ENCODE measurements at regions not wholly inside any gene's neighbourhood (a gene's known extent, or its start where the extent isn't known, plus 50 kb on each side); places are given as distances from the start of the nearest gene placed in this dataset.

DNA sequence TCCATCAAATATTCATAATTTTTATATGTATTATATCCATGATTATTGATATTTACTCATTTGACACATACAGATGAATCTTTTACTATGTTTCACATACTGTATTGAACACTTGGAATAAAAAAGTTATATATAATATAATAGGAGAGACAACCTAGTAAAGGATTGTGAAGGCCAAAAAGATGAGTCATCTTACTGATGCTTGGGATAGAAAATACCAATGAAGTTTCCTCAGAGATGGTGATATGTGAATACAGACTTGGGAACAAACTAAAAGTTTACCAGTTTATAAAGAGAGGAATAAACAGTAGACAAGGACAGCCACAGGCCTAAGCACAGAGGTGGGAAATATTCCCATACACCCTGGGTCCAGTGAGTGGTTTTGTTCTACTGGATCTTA lies 743.9 kb upstream of the FLRT2 start:
- H3K27me3 ChIP-seq (ENCODE audit: insufficient read depth, low read length, poor library complexity), result no peaks in the 10 kb centered on the region
- no peak overlapping the region for H3K27ac ChIP-seq (ENCODE audit: low read length)
- H3K9ac ChIP-seq (ENCODE audit: low read depth, low read length), result no peak overlapping the region
- H3K4me2 ChIP-seq (ENCODE audit: insufficient read depth, low read length), result no peak overlapping the region
- ATAC-seq (ENCODE audit: insufficient read depth, low read depth), result no peak
- no peaks in the 10 kb centered on the region for H3K9me3 ChIP-seq (ENCODE audit: insufficient read depth, low read length, severe bottlenecking)
- DNase-seq, result no peak
- H3K4me3 ChIP-seq (ENCODE audit: low read depth in 1 of 2, low read length in 2 of 2), result no peak overlapping the region
- H3K79me2 ChIP-seq (ENCODE audit: insufficient read depth, low read length), result no peaks in the 10 kb centered on the region
- H2AFZ ChIP-seq (ENCODE audit: low read depth, low read length), result no peak overlapping the region
- no peaks in the 10 kb centered on the region for H3K36me3 ChIP-seq (ENCODE audit: insufficient read depth, low read length)
- no peaks in the 10 kb centered on the region for H4K20me1 ChIP-seq (ENCODE audit: insufficient read depth, low read length)
- no peak for TF ChIP-seq EZH2 (IDR thresholded peaks at IDR 0.05; ENCODE audit: borderline replicate concordance, low read depth, low read length, severe bottlenecking)
- TF ChIP-seq, protein P1, sequence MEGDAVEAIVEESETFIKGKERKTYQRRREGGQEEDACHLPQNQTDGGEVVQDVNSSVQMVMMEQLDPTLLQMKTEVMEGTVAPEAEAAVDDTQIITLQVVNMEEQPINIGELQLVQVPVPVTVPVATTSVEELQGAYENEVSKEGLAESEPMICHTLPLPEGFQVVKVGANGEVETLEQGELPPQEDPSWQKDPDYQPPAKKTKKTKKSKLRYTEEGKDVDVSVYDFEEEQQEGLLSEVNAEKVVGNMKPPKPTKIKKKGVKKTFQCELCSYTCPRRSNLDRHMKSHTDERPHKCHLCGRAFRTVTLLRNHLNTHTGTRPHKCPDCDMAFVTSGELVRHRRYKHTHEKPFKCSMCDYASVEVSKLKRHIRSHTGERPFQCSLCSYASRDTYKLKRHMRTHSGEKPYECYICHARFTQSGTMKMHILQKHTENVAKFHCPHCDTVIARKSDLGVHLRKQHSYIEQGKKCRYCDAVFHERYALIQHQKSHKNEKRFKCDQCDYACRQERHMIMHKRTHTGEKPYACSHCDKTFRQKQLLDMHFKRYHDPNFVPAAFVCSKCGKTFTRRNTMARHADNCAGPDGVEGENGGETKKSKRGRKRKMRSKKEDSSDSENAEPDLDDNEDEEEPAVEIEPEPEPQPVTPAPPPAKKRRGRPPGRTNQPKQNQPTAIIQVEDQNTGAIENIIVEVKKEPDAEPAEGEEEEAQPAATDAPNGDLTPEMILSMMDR (IDR thresholded peaks at IDR 0.05; ENCODE audit: borderline replicate concordance, extremely low read depth, low read length, poor library complexity, severe bottlenecking), result no peak
- no peaks in the 10 kb centered on the region for H3K4me1 ChIP-seq (ENCODE audit: insufficient read depth, low read length)

- no peaks in the 10 kb centered on the region for H3K79me2 ChIP-seq (ENCODE audit: insufficient read depth, low read length)
- H3K9me3 ChIP-seq (ENCODE audit: insufficient read depth, low read length, severe bottlenecking), result no peaks in the 10 kb centered on the region
- no peak overlapping the region for H3K4me3 ChIP-seq (ENCODE audit: low read depth in 1 of 2, low read length in 2 of 2)
- H3K27ac ChIP-seq (ENCODE audit: low read length), result no peak overlapping the region
- no peak overlapping the region for H3K9ac ChIP-seq (ENCODE audit: low read depth, low read length)
- TF ChIP-seq, protein P1 (IDR thresholded peaks at IDR 0.05; ENCODE audit: borderline replicate concordance, extremely low read depth, low read length, poor library complexity, severe bottlenecking), result no peak
- TF ChIP-seq EZH2 (IDR thresholded peaks at IDR 0.05; ENCODE audit: borderline replicate concordance, low read depth, low read length, severe bottlenecking), result no peak
- no peaks in the 10 kb centered on the region for H3K36me3 ChIP-seq (ENCODE audit: insufficient read depth, low read length)
- DNase-seq (no peak), ATAC-seq (ENCODE audit: insufficient read depth, low read depth) (no peak)
- no peak overlapping the region for H3K4me2 ChIP-seq (ENCODE audit: insufficient read depth, low read length)
- no peak overlapping the region for H2AFZ ChIP-seq (ENCODE audit: low read depth, low read length)
- no peaks in the 10 kb centered on the region for H3K4me1 ChIP-seq (ENCODE audit: insufficient read depth, low read length)
- H4K20me1 ChIP-seq (ENCODE audit: insufficient read depth, low read length), result no peaks in the 10 kb centered on the region
- H3K27me3 ChIP-seq (ENCODE audit: insufficient read depth, low read length, poor library complexity), result no peaks in the 10 kb centered on the region
These were observed 740.9 kb upstream of the FLRT2 start for GRCh38 chr14:84789012-84789411.

GRCh38 chr14:84792722-84793410 lies 737.1 kb upstream of the FLRT2 start:
- Histone ChIP-seq H3K9ac (ENCODE audit: low read depth, low read length) (no peak overlapping the region), H3K27me3 (ENCODE audit: insufficient read depth, low read length, poor library complexity) (no peaks in the 10 kb centered on the region), H3K36me3 (ENCODE audit: insufficient read depth, low read length) (no peaks in the 10 kb centered on the region), H3K27ac (ENCODE audit: low read length) (no peak overlapping the region), H3K9me3 (ENCODE audit: insufficient read depth, low read length, severe bottlenecking) (no peaks in the 10 kb centered on the region), H3K4me3 (ENCODE audit: low read depth in 1 of 2, low read length in 2 of 2) (no peak overlapping the region), H3K4me1 (ENCODE audit: insufficient read depth, low read length) (no peaks in the 10 kb centered on the region), H4K20me1 (ENCODE audit: insufficient read depth, low read length) (no peaks in the 10 kb centered on the region), H3K4me2 (ENCODE audit: insufficient read depth, low read length) (no peak overlapping the region), H2AFZ (ENCODE audit: low read depth, low read length) (no peak overlapping the region), H3K79me2 (ENCODE audit: insufficient read depth, low read length) (no peaks in the 10 kb centered on the region)
- no peak for ATAC-seq (ENCODE audit: insufficient read depth, low read depth)
- no peak for DNase-seq
- TF ChIP-seq, protein P1 (IDR thresholded peaks at IDR 0.05; ENCODE audit: borderline replicate concordance, extremely low read depth, low read length, poor library complexity, severe bottlenecking), result no peak
- TF ChIP-seq EZH2 (IDR thresholded peaks at IDR 0.05; ENCODE audit: borderline replicate concordance, low read depth, low read length, severe bottlenecking), result no peak

Measured in DND-41 (cell line).